H9 (cell line): ENCODE measurements at regions not wholly inside any gene's neighbourhood (a gene's known extent, or its start where the extent isn't known, plus 50 kb on each side); places are given as distances from the start of the nearest gene placed in this dataset.

Source experiments
- DNase-seq: peaks from one replicate; pipeline ENCODE4 v3.0.0-alpha.2; 2017
- H2AFZ ChIP-seq: one replicate; pipeline ENCODE4 v1.6.1; 2013; ENCODE audit warnings: mild to moderate bottlenecking, low read length, control low read depth, moderate library complexity
- H2AK5ac ChIP-seq: 2 replicates; pipeline ENCODE4 v1.6.1; 2013; ENCODE audit warnings: low read length, control low read depth, mixed read lengths; ENCODE audit not compliant: insufficient read length
- H2BK120ac ChIP-seq: one replicate; pipeline ENCODE4 v1.6.1; 2013; ENCODE audit warnings: low read depth, mild to moderate bottlenecking, low read length, control low read depth, inconsistent platforms; ENCODE audit not compliant: poor library complexity, severe bottlenecking
- H2BK12ac ChIP-seq: 2 replicates; pipeline ENCODE4 v1.6.1; 2013; ENCODE audit warnings: low read length, control low read depth, mixed read lengths, low read depth; ENCODE audit not compliant: insufficient read length
- H2BK15ac ChIP-seq: 2 replicates; pipeline ENCODE4 v1.6.1; 2013; ENCODE audit warnings: low read depth, low read length, control low read depth
- H2BK20ac ChIP-seq: one replicate; pipeline ENCODE4 v1.6.1; 2013; ENCODE audit warnings: low read depth, mild to moderate bottlenecking, low read length, control low read depth, inconsistent platforms; ENCODE audit not compliant: poor library complexity, severe bottlenecking
- H2BK5ac ChIP-seq: 2 replicates; pipeline ENCODE4 v1.6.1; 2013; ENCODE audit warnings: low read length, control low read depth, mixed read lengths; ENCODE audit not compliant: insufficient read length
- H3K14ac ChIP-seq: 2 replicates; pipeline ENCODE4 v1.6.1; 2013; ENCODE audit warnings: low read length, control low read depth; ENCODE audit not compliant: insufficient read depth
- H3K18ac ChIP-seq: 2 replicates; pipeline ENCODE4 v1.6.1; 2013; ENCODE audit warnings: low read depth, mild to moderate bottlenecking, mixed read lengths, low read length, control low read depth; ENCODE audit not compliant: insufficient read length
- H3K23ac ChIP-seq: 2 replicates; pipeline ENCODE4 v1.6.1; 2013; ENCODE audit warnings: low read length, control low read depth, mixed read lengths, low read depth; ENCODE audit not compliant: insufficient read length
- H3K23me2 ChIP-seq: 2 replicates; pipeline ENCODE4 v1.6.1; 2013; ENCODE audit warnings: low read depth, mild to moderate bottlenecking, mixed read lengths, low read length, control low read depth; ENCODE audit not compliant: insufficient read length, poor library complexity, severe bottlenecking
- H3K27ac ChIP-seq: 2 replicates; pipeline ENCODE4 v1.5.1; 2013; ENCODE audit warnings: low read length, control low read depth, mixed read lengths, low read depth; ENCODE audit not compliant: insufficient read length
- H3K27me3 ChIP-seq: 2 replicates; pipeline ENCODE4 v1.6.1; 2013; ENCODE audit warnings: low read length, control low read depth, inconsistent platforms; ENCODE audit not compliant: insufficient read depth
- H3K4ac ChIP-seq: 2 replicates; pipeline ENCODE4 v1.6.1; 2013; ENCODE audit warnings: low read depth, mild to moderate bottlenecking, control low read depth, inconsistent platforms, low read length, moderate library complexity
- H3K4me1 ChIP-seq: 2 replicates; pipeline ENCODE4 v1.6.1; 2013; ENCODE audit warnings: low read length, control low read depth, inconsistent platforms; ENCODE audit not compliant: insufficient read depth
- H3K4me2 ChIP-seq: 2 replicates; pipeline ENCODE4 v1.6.1; 2013; ENCODE audit warnings: low read length, control low read depth, mixed read lengths; ENCODE audit not compliant: insufficient read length, insufficient read depth
- H3K56ac ChIP-seq: 2 replicates; pipeline ENCODE4 v1.6.1; 2013; ENCODE audit warnings: low read depth, mild to moderate bottlenecking, mixed read lengths, low read length, control low read depth; ENCODE audit not compliant: insufficient read length
- H3K79me1 ChIP-seq: 2 replicates; pipeline ENCODE4 v1.6.1; 2013; ENCODE audit warnings: low read depth, mild to moderate bottlenecking, moderate library complexity, low read length, control low read depth, inconsistent platforms; ENCODE audit not compliant: insufficient read depth, poor library complexity, severe bottlenecking
- H3K79me2 ChIP-seq: 2 replicates; pipeline ENCODE4 v1.6.1; 2013; ENCODE audit warnings: low read length, control low read depth, inconsistent platforms; ENCODE audit not compliant: insufficient read depth
- H3K9ac ChIP-seq: 2 replicates; pipeline ENCODE4 v1.6.1; 2013; ENCODE audit warnings: low read length, control low read depth, mixed read lengths; ENCODE audit not compliant: insufficient read length; ENCODE audit errors: extremely low read depth
- H3K9me3 ChIP-seq: one replicate; pipeline ENCODE4 v1.6.1; 2013; ENCODE audit warnings: low read depth, low read length, inconsistent platforms; ENCODE audit not compliant: control insufficient read depth
- H3T11ph ChIP-seq: one replicate; pipeline ENCODE4 v1.6.1; 2013; ENCODE audit warnings: mild to moderate bottlenecking, low read length, control low read depth, inconsistent platforms
- H4K20me1 ChIP-seq: one replicate; pipeline ENCODE4 v1.6.1; 2013; ENCODE audit not compliant: control insufficient read depth, insufficient read length, insufficient read depth
- H4K5ac ChIP-seq: 2 replicates; pipeline ENCODE4 v1.6.1; 2013; ENCODE audit warnings: low read depth, mild to moderate bottlenecking, mixed read lengths, low read length, control low read depth; ENCODE audit not compliant: insufficient read length
- H4K8ac ChIP-seq: replicated peaks from 2 replicates; pipeline ENCODE4 v1.6.1; 2013; ENCODE audit warnings: low read length, control low read depth, mixed read lengths, low read depth; ENCODE audit not compliant: insufficient read length
- H4K91ac ChIP-seq: 2 replicates; pipeline ENCODE4 v1.6.1; 2013; ENCODE audit warnings: low read depth, mild to moderate bottlenecking, moderate library complexity, mixed read lengths, low read length, control low read depth; ENCODE audit not compliant: insufficient read length
- H3K27ac Mint-ChIP-seq, 3 experiments: 2 replicates in 2 of 3; 3 replicates in 1 of 3; pipeline ENCODE4 v1.8.0; 2020 to 2021; ENCODE audit warnings: mixed read lengths in 3 of 3, mild to moderate bottlenecking in 1 of 3, moderate library complexity in 1 of 3
- H3K27me3 Mint-ChIP-seq: 2 replicates; pipeline ENCODE4 v1.8.0; 2021; ENCODE audit warnings: low read depth, mild to moderate bottlenecking, moderate library complexity, mixed read lengths
- H3K36me3 Mint-ChIP-seq, 3 experiments: 2 replicates in 2 of 3; 3 replicates in 1 of 3; pipeline ENCODE4 v1.8.0; 2020 to 2021; ENCODE audit warnings: low read depth in 3 of 3, mixed read lengths in 3 of 3; ENCODE audit not compliant: insufficient read depth in 1 of 3
- H3K4me1 Mint-ChIP-seq, 2 experiments: 2 replicates each; pipeline ENCODE4 v1.8.0; 2020; ENCODE audit warnings: mixed read lengths in 2 of 2
- H3K4me3 Mint-ChIP-seq, 2 experiments: 2 replicates in 1 of 2; 3 replicates in 1 of 2; pipeline ENCODE4 v1.8.0; 2020 to 2021; ENCODE audit warnings: mild to moderate bottlenecking in 2 of 2, mixed read lengths in 2 of 2, moderate library complexity in 1 of 2
- H3K9me3 Mint-ChIP-seq, 2 experiments: 2 replicates in 1 of 2; 3 replicates in 1 of 2; pipeline ENCODE4 v1.8.0; 2020; ENCODE audit warnings: mild to moderate bottlenecking in 2 of 2, mixed read lengths in 2 of 2, moderate library complexity in 1 of 2
- CTCF ChIP-seq: fragments of 200-600 bp; sonication (generic); conservative IDR thresholded peaks from 3 replicates; pipeline ENCODE4 v1.8.0; 2021; ENCODE audit warnings: antibody characterized with exemption, mild to moderate bottlenecking
- WGBS: extraction: QIAGEN DNeasy Blood & Tissue Kit; methylation state at CpG from one replicate; pipeline ENCODE4 v1.1.7; 2013; ENCODE audit warnings: missing lambda C conversion rate, low lambda C conversion rate, mixed read lengths; ENCODE audit not compliant: insufficient read length; ENCODE audit errors: extremely low coverage; 5-methylcytosine and 5-hydroxymethylcytosine counted together

- Histone ChIP-seq H4K20me1 (no peaks in the 10 kb centered on the region), H2BK12ac (no peak overlapping the region), H4K5ac (no peak overlapping the region), H3K4me2 (no peak overlapping the region), H3K27ac (no peak overlapping the region), H3K79me2 (no peaks in the 10 kb centered on the region), H3K9me3 (no peaks in the 10 kb centered on the region), H4K8ac (no peak overlapping the region), H3K14ac (no peak overlapping the region), H3K56ac (no peak overlapping the region), H3K27me3 (no peaks in the 10 kb centered on the region), H3K23ac (no peak overlapping the region), H2BK20ac (no peak overlapping the region), H2AK5ac (no peak overlapping the region), H2BK120ac (no peak overlapping the region), H3K4ac (no peak overlapping the region), H3K23me2 (no peaks in the 10 kb centered on the region), H3K9ac (no peak overlapping the region), H4K91ac (no peak overlapping the region), H2BK15ac (no peak overlapping the region), H3K79me1 (no peaks in the 10 kb centered on the region), H2BK5ac (no peak overlapping the region), H3K18ac (no peak overlapping the region), H2AFZ (no peak overlapping the region), H3K4me1 (peaks cover 2% of the 10 kb centered on the region; the same call in 1 of the 2 replicates), H3T11ph (no peak overlapping the region)
- no peak overlapping the region for H3K4me3 Mint-ChIP-seq
- H3K4me1 Mint-ChIP-seq: 0 out of 4 replicates have a peak, but pooled peaks cover 0 to 2% of the 10 kb centered on the region in 2 experiments
- no peak overlapping the region for H3K27ac Mint-ChIP-seq
- H3K36me3 Mint-ChIP-seq: no peaks in the 10 kb centered on the region
- no peak for DNase-seq
- TF ChIP-seq CTCF: no peak
- no peaks in the 10 kb centered on the region for H3K27me3 Mint-ChIP-seq
- WGBS: no CpG with 5 or more reads among the region's 4 CpGs
- no peaks in the 10 kb centered on the region for H3K9me3 Mint-ChIP-seq
Measured at GRCh38 chr13:90628471-90628870, 719.0 kb upstream of the MIR17HG start.
